ENCODE measurements at regions not wholly inside any gene's neighbourhood (a gene's known extent, or its start where the extent isn't known, plus 50 kb on each side); places are given as distances from the start of the nearest gene placed in this dataset.

- ATAC-seq = no peak
- Histone ChIP-seq H3K9me3 (ENCODE audit: low read length) (no peaks in the 10 kb centered on the region), H3K27me3 (ENCODE audit: control insufficient read depth in 1 of 2, insufficient read depth in 2 of 2, low read length in 2 of 2) (peaks cover 0 to 24% of the 10 kb centered on the region in 2 experiments; a peak in 3 of 5 replicates), H4K20me1 (ENCODE audit: insufficient read depth, low read length) (no peaks in the 10 kb centered on the region), H3K27ac (ENCODE audit: extremely low read length, insufficient read depth, low read length) (no peak overlapping the region), H3K4me3 (replicated peaks in 1 of 3; ENCODE audit: insufficient read depth in 1 of 3, low read depth in 2 of 3, low read length in 3 of 3) (no peak overlapping the region), H3K79me2 (ENCODE audit: insufficient read depth, low read length) (no peaks in the 10 kb centered on the region), H2AFZ (ENCODE audit: low read length) (no peak overlapping the region), H3K36me3 (replicated peaks in 1 of 2; ENCODE audit: control insufficient read depth in 1 of 2, insufficient read depth in 2 of 2, low read length in 2 of 2) (no peaks in the 10 kb centered on the region), H3K4me1 (ENCODE audit: insufficient read depth, low read length) (peaks cover 39% of the 10 kb centered on the region), H3K4me2 (ENCODE audit: low read depth, low read length) (no peak overlapping the region), H3K9ac (ENCODE audit: insufficient read depth, low read depth, low read length) (no peak overlapping the region)
- no peak for TF ChIP-seq DDIT3 (CRISPR knock-in tag; IDR thresholded peaks at IDR 0.05)
- FAIRE-seq = no peak
- ChIA-PET CTCF (ENCODE audit: low intra/inter-chr PET ratio, low total read pairs) (no interaction called here), POLR2A (interaction anchor here (1.3 kb wide), 1 partner anchor 99 kb away, joined by 3 read pairs; no protein-coding TSS in a partner anchor)
- DNase-seq (ENCODE audit: low spot score) = no peak
- in situ Hi-C loops (cut with HindIII; ENCODE audit: extremely low pct_ligation_motif_present, low pct_unique_long_range_greater_than_20kb) (no loop called here), intact Hi-C loops (cut with micrococcal nuclease; ENCODE audit: unreplicated experiment) (no loop called here)
- 98% methylated on average over 12 of the region's 12 CpGs for WGBS (ENCODE audit: low lambda C conversion rate)
- no TSS peak for BruUV-seq (replicated peaks)
Observed at GRCh38 chr1:234775477-234776246, 165.7 kb upstream of the IRF2BP2 start.

- DNase-seq (ENCODE audit: low spot score) (no peak), FAIRE-seq (no peak), ATAC-seq (no peak)
- CTCF ChIA-PET (ENCODE audit: low intra/inter-chr PET ratio, low total read pairs) = no interaction called here
- no TSS peak for BruUV-seq (replicated peaks)
- Histone ChIP-seq H3K4me3 (replicated peaks in 1 of 3; ENCODE audit: insufficient read depth in 1 of 3, low read depth in 2 of 3, low read length in 3 of 3) (no peak overlapping the region), H3K27ac (ENCODE audit: extremely low read length, insufficient read depth, low read length) (no peak overlapping the region), H3K4me2 (ENCODE audit: low read depth, low read length) (no peak overlapping the region), H3K9ac (ENCODE audit: insufficient read depth, low read depth, low read length) (no peak overlapping the region), H3K27me3 (ENCODE audit: control insufficient read depth in 1 of 2, insufficient read depth in 2 of 2, low read length in 2 of 2) (peaks cover 0 to 17% of the 10 kb centered on the region in 2 experiments; a peak in 3 of 5 replicates), H4K20me1 (ENCODE audit: insufficient read depth, low read length) (no peaks in the 10 kb centered on the region), H3K9me3 (ENCODE audit: low read length) (no peaks in the 10 kb centered on the region), H2AFZ (ENCODE audit: low read length) (no peak overlapping the region), H3K79me2 (ENCODE audit: insufficient read depth, low read length) (no peaks in the 10 kb centered on the region), H3K36me3 (replicated peaks in 1 of 2; ENCODE audit: control insufficient read depth in 1 of 2, insufficient read depth in 2 of 2, low read length in 2 of 2) (no peaks in the 10 kb centered on the region), H3K4me1 (ENCODE audit: insufficient read depth, low read length) (peaks cover 44% of the 10 kb centered on the region)
- in situ Hi-C loops (cut with HindIII; ENCODE audit: extremely low pct_ligation_motif_present, low pct_unique_long_range_greater_than_20kb) = loop anchor here (5.0 kb wide), 1 partner anchor 67 kb away; no protein-coding TSS in a partner anchor
- intact Hi-C loops (cut with micrococcal nuclease; ENCODE audit: unreplicated experiment) = loop anchor here (5.0 kb wide), 1 partner anchor 102 kb away; no protein-coding TSS in a partner anchor
- 100% methylated on average over 2 of the region's 2 CpGs for WGBS (ENCODE audit: low lambda C conversion rate)
- POLR2A ChIA-PET = no interaction called here
- TF ChIP-seq ZNF660 (CRISPR knock-in tag; IDR thresholded peaks at IDR 0.05; ENCODE audit: borderline replicate concordance, low read depth) = no peak
- TF ChIP-seq DR1 (CRISPR knock-in tag; IDR thresholded peaks at IDR 0.05) = no peak
- TF ChIP-seq NR2F6 (IDR thresholded peaks at IDR 0.05) = no peak
- TF ChIP-seq NR2F6 (CRISPR knock-in tag; IDR thresholded peaks at IDR 0.05) = no peak
- no peak for TF ChIP-seq ZNF792 (CRISPR knock-in tag; IDR thresholded peaks at IDR 0.05)
- TF ChIP-seq ZBTB2 (CRISPR knock-in tag; IDR thresholded peaks at IDR 0.05; ENCODE audit: low read depth) = no peak
- no peak for TF ChIP-seq HNF4G (IDR thresholded peaks at IDR 0.05; ENCODE audit: borderline replicate concordance, low read depth, low read length)
- no peak for TF ChIP-seq HNF4G (CRISPR knock-in tag; IDR thresholded peaks at IDR 0.05; ENCODE audit: borderline replicate concordance, low read depth)
- TF ChIP-seq ESRRA (CRISPR knock-in tag; IDR thresholded peaks at IDR 0.05; ENCODE audit: low read depth) = no peak
- TF ChIP-seq CBX5 (CRISPR knock-in tag; IDR thresholded peaks at IDR 0.05; ENCODE audit: borderline replicate concordance) = no peak
- no peak for TF ChIP-seq ZBTB37 (CRISPR knock-in tag; IDR thresholded peaks at IDR 0.05)
- no peak for TF ChIP-seq NFKBIZ (CRISPR knock-in tag; IDR thresholded peaks at IDR 0.05)
Observed at GRCh38 chr1:234774971-234775370, 165.0 kb upstream of the IRF2BP2 start.
